ENCODE measurements at regions not wholly inside any gene's neighbourhood (a gene's known extent, or its start where the extent isn't known, plus 50 kb on each side); places are given as distances from the start of the nearest gene placed in this dataset.

DNA sequence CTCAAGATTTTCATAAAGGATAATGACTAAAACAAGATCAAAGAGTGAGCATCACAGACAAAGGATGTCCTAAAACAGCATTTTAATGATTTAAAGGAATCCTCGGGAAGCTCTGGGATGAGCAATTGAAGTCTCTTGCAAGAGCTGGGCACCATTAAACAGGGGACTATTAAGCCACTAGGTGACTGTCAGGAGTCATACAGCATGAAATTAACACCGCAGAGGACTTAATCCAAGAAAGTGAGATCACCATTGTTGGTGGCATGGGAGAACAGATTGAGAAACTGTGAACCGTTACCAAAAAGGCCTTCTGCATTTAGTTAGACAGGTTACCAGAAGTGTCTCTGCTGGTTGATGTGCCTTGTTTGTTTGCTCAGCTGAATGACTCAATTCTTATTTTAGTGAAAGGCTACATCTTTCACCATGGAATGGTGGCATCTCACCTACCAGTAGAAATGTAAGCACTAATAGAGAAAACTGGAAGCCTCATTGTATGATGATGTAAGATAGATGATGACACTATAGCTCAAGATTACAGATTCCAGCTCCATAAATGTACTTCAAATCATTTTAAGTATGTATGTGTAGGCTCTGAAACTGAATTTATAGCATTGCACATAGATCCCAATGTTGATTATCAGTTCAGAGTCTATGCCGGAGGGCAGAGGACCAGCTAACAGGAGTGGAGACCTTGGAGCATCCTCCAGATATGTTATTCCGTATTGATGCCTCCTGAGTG, 427.6 kb downstream of the SUCLG1 start:
- Mint-ChIP-seq H3K4me3 (no peak overlapping the region), H3K27ac (no peak overlapping the region), H3K27me3 (ENCODE audit: low read depth in 2 of 2) (no peaks in the 10 kb centered on the region), H3K36me3 (no peaks in the 10 kb centered on the region), H3K4me1 (peaks cover 6 to 9% of the 10 kb centered on the region in 2 donors), H3K9me3 (no peaks in the 10 kb centered on the region)
- Histone ChIP-seq H3K4me1 (ENCODE audit: control insufficient read depth, insufficient read depth, low read length) (no peaks in the 10 kb centered on the region), H3K4me3 (ENCODE audit: low read length) (no peak overlapping the region), H3K27me3 (ENCODE audit: control insufficient read depth, insufficient read depth, low read length) (no peaks in the 10 kb centered on the region), H3K27ac (ENCODE audit: low read length) (no peak overlapping the region), H3K36me3 (ENCODE audit: control insufficient read depth, insufficient read depth, low read length) (no peaks in the 10 kb centered on the region), H3K9me3 (ENCODE audit: control insufficient read depth, insufficient read depth, low read length) (no peaks in the 10 kb centered on the region)
- ATAC-seq, result no peak
- DNase-seq, result no peak
- intact Hi-C loops (cut with micrococcal nuclease), result no loop called here
- 94% methylated on average over 5 of the region's 5 CpGs for WGBS (ENCODE audit: insufficient coverage)
- TF ChIP-seq, protein P1, sequence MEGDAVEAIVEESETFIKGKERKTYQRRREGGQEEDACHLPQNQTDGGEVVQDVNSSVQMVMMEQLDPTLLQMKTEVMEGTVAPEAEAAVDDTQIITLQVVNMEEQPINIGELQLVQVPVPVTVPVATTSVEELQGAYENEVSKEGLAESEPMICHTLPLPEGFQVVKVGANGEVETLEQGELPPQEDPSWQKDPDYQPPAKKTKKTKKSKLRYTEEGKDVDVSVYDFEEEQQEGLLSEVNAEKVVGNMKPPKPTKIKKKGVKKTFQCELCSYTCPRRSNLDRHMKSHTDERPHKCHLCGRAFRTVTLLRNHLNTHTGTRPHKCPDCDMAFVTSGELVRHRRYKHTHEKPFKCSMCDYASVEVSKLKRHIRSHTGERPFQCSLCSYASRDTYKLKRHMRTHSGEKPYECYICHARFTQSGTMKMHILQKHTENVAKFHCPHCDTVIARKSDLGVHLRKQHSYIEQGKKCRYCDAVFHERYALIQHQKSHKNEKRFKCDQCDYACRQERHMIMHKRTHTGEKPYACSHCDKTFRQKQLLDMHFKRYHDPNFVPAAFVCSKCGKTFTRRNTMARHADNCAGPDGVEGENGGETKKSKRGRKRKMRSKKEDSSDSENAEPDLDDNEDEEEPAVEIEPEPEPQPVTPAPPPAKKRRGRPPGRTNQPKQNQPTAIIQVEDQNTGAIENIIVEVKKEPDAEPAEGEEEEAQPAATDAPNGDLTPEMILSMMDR (IDR thresholded peaks at IDR 0.05), result no peak

GRCh38 chr2:84029903-84030575, 429.0 kb downstream of the SUCLG1 start:
- no peak overlapping the region for H3K27ac ChIP-seq (ENCODE audit: low read length)
- Mint-ChIP-seq H3K27me3 (ENCODE audit: low read depth in 2 of 2) (no peaks in the 10 kb centered on the region), H3K9me3 (no peaks in the 10 kb centered on the region), H3K4me1 (peaks cover 6 to 9% of the 10 kb centered on the region in 2 donors), H3K4me3 (no peak overlapping the region), H3K36me3 (no peaks in the 10 kb centered on the region), H3K27ac (no peak overlapping the region)
- ATAC-seq, result no peak
- no peak overlapping the region for H3K4me3 ChIP-seq (ENCODE audit: low read length)
- H3K4me1 ChIP-seq (ENCODE audit: control insufficient read depth, insufficient read depth, low read length), result no peaks in the 10 kb centered on the region
- no peaks in the 10 kb centered on the region for H3K36me3 ChIP-seq (ENCODE audit: control insufficient read depth, insufficient read depth, low read length)
- WGBS (ENCODE audit: insufficient coverage), result 82% methylated on average over 3 of the region's 4 CpGs
- TF ChIP-seq, protein P1 (IDR thresholded peaks at IDR 0.05), result no peak
- no peaks in the 10 kb centered on the region for H3K27me3 ChIP-seq (ENCODE audit: control insufficient read depth, insufficient read depth, low read length)
- no peaks in the 10 kb centered on the region for H3K9me3 ChIP-seq (ENCODE audit: control insufficient read depth, insufficient read depth, low read length)
- DNase-seq, result no peak
- intact Hi-C loops (cut with micrococcal nuclease), result no loop called here

- 92% methylated on average over 2 of the region's 3 CpGs for WGBS (ENCODE audit: insufficient coverage)
- H3K36me3 Mint-ChIP-seq, result no peaks in the 10 kb centered on the region
- no peak overlapping the region for H3K4me3 Mint-ChIP-seq
- Histone ChIP-seq H3K4me3 (ENCODE audit: low read length) (no peak overlapping the region), H3K36me3 (ENCODE audit: control insufficient read depth, insufficient read depth, low read length) (no peaks in the 10 kb centered on the region), H3K4me1 (ENCODE audit: control insufficient read depth, insufficient read depth, low read length) (no peaks in the 10 kb centered on the region), H3K27me3 (ENCODE audit: control insufficient read depth, insufficient read depth, low read length) (no peaks in the 10 kb centered on the region), H3K9me3 (ENCODE audit: control insufficient read depth, insufficient read depth, low read length) (no peaks in the 10 kb centered on the region), H3K27ac (ENCODE audit: low read length) (no peak overlapping the region)
- intact Hi-C loops (cut with micrococcal nuclease), result no loop called here
- H3K4me1 Mint-ChIP-seq, result no peaks in the 10 kb centered on the region
- TF ChIP-seq, protein P1 (IDR thresholded peaks at IDR 0.05), result no peak
- H3K27ac Mint-ChIP-seq, result no peak overlapping the region
- peaks cover 0 to 9% of the 10 kb centered on the region in 2 donors for H3K27me3 Mint-ChIP-seq (ENCODE audit: low read depth in 2 of 2)
- ATAC-seq (no peak), DNase-seq (no peak)
- H3K9me3 Mint-ChIP-seq, result no peaks in the 10 kb centered on the region
Measured at GRCh38 chr2:84026818-84027217, 432.3 kb downstream of the SUCLG1 start.

Data from natural killer cell (primary cell).